Mesenchymal stem cell (in vitro differentiated cells and primary cell): ENCODE measurements at regions not wholly inside any gene's neighbourhood (a gene's known extent, or its start where the extent isn't known, plus 50 kb on each side); places are given as distances from the start of the nearest gene placed in this dataset.

Source experiments
- DNase-seq: peaks from one replicate; pipeline ENCODE4 v3.0.0-alpha.2; 2013
- H2AFZ ChIP-seq: one replicate; pipeline ENCODE4 v1.6.1; 2013; ENCODE audit warnings: low read depth, mild to moderate bottlenecking, control low read depth, inconsistent platforms, low read length, moderate library complexity
- H2AK5ac ChIP-seq: 2 replicates; pipeline ENCODE4 v1.6.1; 2013; ENCODE audit warnings: low read length, moderate library complexity, mild to moderate bottlenecking, inconsistent platforms; ENCODE audit not compliant: severe bottlenecking
- H2BK120ac ChIP-seq: one replicate; pipeline ENCODE4 v1.6.1; 2013; ENCODE audit warnings: low read depth, mild to moderate bottlenecking, inconsistent platforms, low read length, moderate library complexity
- H2BK12ac ChIP-seq, 2 experiments: one replicate each; pipeline ENCODE4 v1.6.1; 2013; ENCODE audit warnings: inconsistent platforms in 2 of 2, low read length in 2 of 2, mild to moderate bottlenecking in 2 of 2, moderate library complexity in 2 of 2, control low read depth in 1 of 2
- H2BK15ac ChIP-seq: one replicate; pipeline ENCODE4 v1.6.1; 2013; ENCODE audit warnings: mild to moderate bottlenecking, low read depth, inconsistent platforms; ENCODE audit not compliant: poor library complexity, severe bottlenecking
- H2BK5ac ChIP-seq: 2 replicates; pipeline ENCODE4 v1.6.1; 2013; ENCODE audit warnings: low read depth, mild to moderate bottlenecking, low read length, control low read depth, inconsistent platforms; ENCODE audit not compliant: poor library complexity, severe bottlenecking
- H3K14ac ChIP-seq, 2 experiments: one replicate each; pipeline ENCODE4 v1.6.1; 2013; ENCODE audit warnings: inconsistent platforms in 2 of 2, low read length in 2 of 2, control low read depth in 1 of 2, mild to moderate bottlenecking in 1 of 2, moderate library complexity in 1 of 2
- H3K18ac ChIP-seq, 2 experiments: one replicate each; pipeline ENCODE4 v1.6.1; 2013; ENCODE audit warnings: inconsistent platforms in 2 of 2, low read length in 2 of 2, control low read depth in 1 of 2, low read depth in 1 of 2, mild to moderate bottlenecking in 1 of 2
- H3K23ac ChIP-seq, 2 experiments: one replicate each; pipeline ENCODE4 v1.6.1; 2013; ENCODE audit warnings: inconsistent platforms in 2 of 2, low read length in 2 of 2, mild to moderate bottlenecking in 2 of 2, moderate library complexity in 2 of 2, control low read depth in 1 of 2
- H3K27ac ChIP-seq: 2 replicates; pipeline ENCODE4 v1.5.1; 2013; ENCODE audit warnings: mild to moderate bottlenecking, moderate library complexity, low read length, control low read depth, inconsistent platforms; ENCODE audit not compliant: poor library complexity, severe bottlenecking
- H3K27me3 ChIP-seq, 2 experiments: 2 replicates each; pipeline versions ENCODE4 v1.6.1 to v1.7.0; 2013; ENCODE audit warnings: low read length in 2 of 2, mild to moderate bottlenecking in 2 of 2, moderate library complexity in 2 of 2, control low read depth in 1 of 2, inconsistent platforms in 1 of 2; ENCODE audit not compliant: control insufficient read depth in 1 of 2, insufficient read depth in 1 of 2
- H3K36me3 ChIP-seq, 2 experiments: 2 replicates each; pipeline versions ENCODE4 v1.6.1 to v1.7.0; 2013; ENCODE audit warnings: low read length in 2 of 2, control low read depth in 1 of 2, inconsistent platforms in 1 of 2, low read depth in 1 of 2, mild to moderate bottlenecking in 1 of 2; ENCODE audit not compliant: insufficient read depth in 2 of 2, control insufficient read depth in 1 of 2
- H3K4ac ChIP-seq, 2 experiments: one replicate each; pipeline ENCODE4 v1.6.1; 2013; ENCODE audit warnings: inconsistent platforms in 2 of 2, low read length in 2 of 2, mild to moderate bottlenecking in 2 of 2, moderate library complexity in 2 of 2, control low read depth in 1 of 2, low read depth in 1 of 2
- H3K4me1 ChIP-seq: 2 replicates; pipeline ENCODE4 v1.6.1; 2013; ENCODE audit warnings: low read depth, low read length, control low read depth; ENCODE audit not compliant: control insufficient read depth, insufficient read depth
- H3K4me2 ChIP-seq: 2 replicates; pipeline ENCODE4 v1.6.1; 2013; ENCODE audit warnings: low read length, mild to moderate bottlenecking, inconsistent platforms; ENCODE audit not compliant: poor library complexity, severe bottlenecking
- H3K4me3 ChIP-seq, 2 experiments: 2 replicates each; pipeline versions ENCODE4 v1.5.1 to v1.7.0; 2013; ENCODE audit warnings: low read length in 2 of 2, mild to moderate bottlenecking in 2 of 2, control low read depth in 1 of 2, low read depth in 1 of 2; ENCODE audit not compliant: insufficient read depth in 1 of 2
- H3K79me1 ChIP-seq: replicated peaks from 2 replicates; pipeline ENCODE4 v1.6.1; 2013; ENCODE audit warnings: mild to moderate bottlenecking, control low read depth, low read length, inconsistent platforms; ENCODE audit not compliant: poor library complexity, severe bottlenecking
- H3K9ac ChIP-seq: 2 replicates; pipeline ENCODE4 v1.7.0; 2013; ENCODE audit warnings: mild to moderate bottlenecking, low read length, moderate library complexity
- H3K9me3 ChIP-seq: 2 replicates; pipeline ENCODE4 v1.7.0; 2013; ENCODE audit warnings: mild to moderate bottlenecking, low read length; ENCODE audit not compliant: control insufficient read depth
- H4K8ac ChIP-seq: one replicate; pipeline ENCODE4 v1.6.1; 2013; ENCODE audit warnings: inconsistent platforms, mild to moderate bottlenecking, low read length, moderate library complexity
- H4K91ac ChIP-seq: one replicate; pipeline ENCODE4 v1.6.1; 2013; ENCODE audit warnings: mild to moderate bottlenecking, low read length, inconsistent platforms
- WGBS: methylation state at CpG from one replicate; pipeline ENCODE4 v1.1.7; 2013; ENCODE audit warnings: mixed read lengths; 5-methylcytosine and 5-hydroxymethylcytosine counted together

DNA sequence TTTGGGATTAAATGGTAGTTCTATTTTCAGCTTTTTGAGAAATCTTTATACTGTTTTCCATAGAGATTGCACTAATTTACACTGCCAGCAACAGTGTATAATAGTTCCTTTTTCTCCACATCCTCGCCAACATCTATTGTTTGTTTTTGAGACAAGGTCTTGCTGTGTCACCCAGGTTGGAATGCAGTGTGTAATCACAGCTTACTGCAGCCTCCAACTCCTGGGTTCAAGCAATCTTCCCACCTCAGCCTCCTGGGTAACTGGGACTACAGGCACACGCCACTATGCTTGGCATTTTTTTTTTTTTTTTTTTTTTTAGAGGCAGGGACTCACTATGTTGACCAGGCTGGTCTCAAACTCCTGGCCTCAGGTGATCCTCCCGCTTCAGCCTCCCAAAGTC lies 164.5 kb upstream of the CXADR start:
- DNase-seq = no peak
- Histone ChIP-seq H3K4me2 (no peak overlapping the region), H3K14ac (no peak overlapping the region), H2AFZ (no peak overlapping the region), H3K4me3 (no peak overlapping the region), H2BK5ac (no peak overlapping the region), H2BK120ac (no peak overlapping the region), H3K27me3 (no peaks in the 10 kb centered on the region), H3K18ac (no peak overlapping the region), H2BK12ac (no peak overlapping the region), H3K23ac (no peak overlapping the region), H3K4ac (no peak overlapping the region), H2AK5ac (no peak overlapping the region), H3K79me1 (no peaks in the 10 kb centered on the region), H4K91ac (no peak overlapping the region), H4K8ac (no peak overlapping the region), H3K4me1 (no peaks in the 10 kb centered on the region), H3K9ac (no peak overlapping the region), H2BK15ac (no peak overlapping the region), H3K27ac (no peak overlapping the region), H3K9me3 (no peaks in the 10 kb centered on the region), H3K36me3 (no peaks in the 10 kb centered on the region)
- 87% methylated on average over 3 of the region's 3 CpGs for WGBS

DNA sequence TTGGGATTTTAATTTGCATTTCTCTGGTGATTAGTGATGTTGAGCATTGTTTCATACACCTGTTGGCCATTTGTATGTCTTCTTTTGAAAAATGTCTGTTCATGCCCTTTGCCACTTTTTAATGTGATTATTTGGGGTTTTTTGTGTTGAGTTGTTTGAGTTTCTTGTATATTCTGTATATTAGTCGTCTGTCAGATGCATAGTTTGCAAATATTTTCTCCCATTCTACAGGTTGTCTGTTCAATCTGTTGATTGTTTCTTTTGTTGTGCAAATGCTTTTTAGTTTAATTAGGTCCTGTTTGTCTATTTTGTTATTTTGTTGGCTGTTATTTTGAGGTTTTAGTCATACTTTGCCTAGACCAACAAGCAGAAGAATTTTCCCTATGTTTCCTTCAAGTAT lies 164.0 kb upstream of the CXADR start:
- Histone ChIP-seq H3K23ac (no peak overlapping the region), H2AK5ac (no peak overlapping the region)

DNA sequence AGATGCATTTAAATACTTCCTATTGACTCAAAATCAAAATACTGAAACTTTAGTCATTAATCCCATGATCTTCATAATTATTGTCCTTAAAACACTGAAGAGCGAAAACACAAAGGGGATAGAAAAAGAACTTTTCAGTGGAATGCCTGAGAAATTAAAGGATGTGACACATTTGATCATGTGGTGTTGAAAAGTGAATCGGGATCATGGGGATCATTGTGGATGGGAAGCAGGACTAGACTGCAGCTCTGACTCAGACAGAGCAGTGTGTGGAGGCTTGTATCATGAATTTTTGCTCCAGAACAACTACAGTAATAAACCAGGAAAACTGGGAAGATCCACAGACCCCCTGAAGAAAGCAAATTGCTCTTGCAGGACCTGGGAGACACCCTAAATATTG lies 161.1 kb upstream of the CXADR start:
- WGBS = 78% methylated on average over 2 of the region's 2 CpGs

More for the DNA sequence above, 164.0 kb upstream of the CXADR start:
- no peak overlapping the region for H3K14ac ChIP-seq
- H3K9me3 ChIP-seq = no peaks in the 10 kb centered on the region
- H2BK12ac ChIP-seq = no peak overlapping the region
- DNase-seq = no peak
- no peak overlapping the region for H3K18ac ChIP-seq
- H3K27me3 ChIP-seq = no peaks in the 10 kb centered on the region
- no peak overlapping the region for H3K4ac ChIP-seq
- no peak overlapping the region for H2AFZ ChIP-seq
- H3K36me3 ChIP-seq = no peaks in the 10 kb centered on the region
- no CpG with 5 or more reads among the region's 1 CpG for WGBS
- H2BK15ac ChIP-seq = no peak overlapping the region
- no peak overlapping the region for H2BK120ac ChIP-seq
- no peak overlapping the region for H3K4me2 ChIP-seq
- H3K27ac ChIP-seq = no peak overlapping the region
- H3K79me1 ChIP-seq = no peaks in the 10 kb centered on the region
- no peak overlapping the region for H4K8ac ChIP-seq
- no peak overlapping the region for H2BK5ac ChIP-seq
- no peaks in the 10 kb centered on the region for H3K4me1 ChIP-seq
- H3K4me3 ChIP-seq = no peak overlapping the region
- no peak overlapping the region for H3K9ac ChIP-seq
- no peak overlapping the region for H4K91ac ChIP-seq

GRCh38 chr21:17352996-17353655 lies 159.7 kb upstream of the CXADR start:
- Histone ChIP-seq H2BK15ac (no peak overlapping the region), H3K14ac (no peak overlapping the region), H3K23ac (no peak overlapping the region), H3K9ac (no peak overlapping the region), H3K27ac (no peak overlapping the region), H4K91ac (no peak overlapping the region), H2AK5ac (no peak overlapping the region), H2BK120ac (no peak overlapping the region), H2BK5ac (no peak overlapping the region), H2BK12ac (no peak overlapping the region), H3K79me1 (no peaks in the 10 kb centered on the region), H3K4me3 (no peak overlapping the region), H3K36me3 (no peaks in the 10 kb centered on the region), H3K18ac (no peak overlapping the region), H4K8ac (no peak overlapping the region), H3K27me3 (no peaks in the 10 kb centered on the region), H2AFZ (no peak overlapping the region), H3K4ac (no peak overlapping the region), H3K4me1 (no peaks in the 10 kb centered on the region), H3K9me3 (no peaks in the 10 kb centered on the region), H3K4me2 (no peak overlapping the region)
- 71% methylated on average over 3 of the region's 3 CpGs for WGBS
- no peak for DNase-seq

More for the DNA sequence above, 161.1 kb upstream of the CXADR start:
- Histone ChIP-seq H3K79me1 (no peaks in the 10 kb centered on the region), H3K4ac (no peak overlapping the region), H4K8ac (no peak overlapping the region), H3K36me3 (no peaks in the 10 kb centered on the region), H3K4me1 (no peaks in the 10 kb centered on the region), H3K9ac (no peak overlapping the region), H3K9me3 (no peaks in the 10 kb centered on the region), H3K27me3 (no peaks in the 10 kb centered on the region), H2AFZ (no peak overlapping the region), H2BK15ac (no peak overlapping the region), H4K91ac (no peak overlapping the region), H3K4me2 (no peak overlapping the region), H3K18ac (no peak overlapping the region), H2BK120ac (no peak overlapping the region), H3K14ac (no peak overlapping the region), H3K27ac (no peak overlapping the region), H2BK12ac (no peak overlapping the region), H2AK5ac (no peak overlapping the region), H2BK5ac (no peak overlapping the region), H3K4me3 (no peak overlapping the region), H3K23ac (no peak overlapping the region)
- no peak for DNase-seq
